ENCODE measurements at regions not wholly inside any gene's neighbourhood (a gene's known extent, or its start where the extent isn't known, plus 50 kb on each side); places are given as distances from the start of the nearest gene placed in this dataset.

- peaks cover 3% of the 10 kb centered on the region for H3K27me3 Mint-ChIP-seq (ENCODE audit: low read depth)
- ChIA-PET CTCF (no interaction called here), POLR2A (no interaction called here)
- H3K9me3 Mint-ChIP-seq, result peaks cover 28% of the 10 kb centered on the region
- H3K4me3 Mint-ChIP-seq, result no peak overlapping the region
- H3K27ac Mint-ChIP-seq, result no peak overlapping the region
- no peak for TF ChIP-seq CBFB (CRISPR knock-in tag; IDR thresholded peaks at IDR 0.05; ENCODE audit: low read depth)
- no peak for TF ChIP-seq ZNF121 (CRISPR knock-in tag; IDR thresholded peaks at IDR 0.05)
- TF ChIP-seq CTCF (IDR thresholded peaks at IDR 0.05), result no peak
- no peak for TF ChIP-seq USF2 (CRISPR knock-in tag; IDR thresholded peaks at IDR 0.05)
- TF ChIP-seq ELF4 (CRISPR knock-in tag; IDR thresholded peaks at IDR 0.05; ENCODE audit: low read depth), result no peak
- TF ChIP-seq ZNF423 (CRISPR knock-in tag; IDR thresholded peaks at IDR 0.05), result no peak
- no peak for TF ChIP-seq ZNF138 (CRISPR knock-in tag; conservative IDR thresholded peaks at IDR 0.05)
- TF ChIP-seq SOX15 (CRISPR knock-in tag; IDR thresholded peaks at IDR 0.05), result no peak
- no peak for TF ChIP-seq NR1H2 (CRISPR knock-in tag; IDR thresholded peaks at IDR 0.05)
- TF ChIP-seq NR3C1 (CRISPR knock-in tag; conservative IDR thresholded peaks at IDR 0.05; ENCODE audit: low read depth), result no peak
- TF ChIP-seq ZNF396 (CRISPR knock-in tag; IDR thresholded peaks at IDR 0.05; ENCODE audit: borderline replicate concordance), result no peak
- no peak for TF ChIP-seq GTF2I (CRISPR knock-in tag; conservative IDR thresholded peaks at IDR 0.05)
- TF ChIP-seq ZMAT4 (CRISPR knock-in tag; IDR thresholded peaks at IDR 0.05), result no peak
- TF ChIP-seq NFYB (CRISPR knock-in tag; conservative IDR thresholded peaks at IDR 0.05; ENCODE audit: low read depth), result no peak
- no peak for TF ChIP-seq RORB (CRISPR knock-in tag; IDR thresholded peaks at IDR 0.05)
- no peak for TF ChIP-seq NR2C2 (CRISPR knock-in tag; IDR thresholded peaks at IDR 0.05)
- DNase-seq (ENCODE audit: low spot score) (no peak), ATAC-seq (no peak)
- H3K36me3 Mint-ChIP-seq, result no peaks in the 10 kb centered on the region
- no peaks in the 10 kb centered on the region for H3K4me1 Mint-ChIP-seq
Observed at GRCh38 chr2:128452024-128452411, 133.3 kb upstream of the HS6ST1 start.

GRCh38 chr2:128452536-128453530 is 134.2 kb upstream of the HS6ST1 start:
- Mint-ChIP-seq H3K4me3 (no peak overlapping the region), H3K4me1 (no peaks in the 10 kb centered on the region), H3K27ac (no peak overlapping the region), H3K27me3 (ENCODE audit: low read depth) (peaks cover 3% of the 10 kb centered on the region), H3K9me3 (peaks cover 28% of the 10 kb centered on the region), H3K36me3 (no peaks in the 10 kb centered on the region)
- DNase-seq (ENCODE audit: low spot score), result no peak
- POLR2A ChIA-PET, result no interaction called here
- no peak for ATAC-seq
- CTCF ChIA-PET, result no interaction called here
- no peak for TF ChIP-seq USF2 (CRISPR knock-in tag; IDR thresholded peaks at IDR 0.05)
- TF ChIP-seq ZNF512 (CRISPR knock-in tag; IDR thresholded peaks at IDR 0.05; ENCODE audit: borderline replicate concordance), result no peak
- no peak for TF ChIP-seq ZNF138 (CRISPR knock-in tag; conservative IDR thresholded peaks at IDR 0.05)
- TF ChIP-seq FOXK1 (CRISPR knock-in tag; IDR thresholded peaks at IDR 0.05), result no peak
- no peak for TF ChIP-seq ATF1 (CRISPR knock-in tag; IDR thresholded peaks at IDR 0.05)
- TF ChIP-seq ZNF423 (CRISPR knock-in tag; IDR thresholded peaks at IDR 0.05), result no peak
- TF ChIP-seq CBFB (CRISPR knock-in tag; IDR thresholded peaks at IDR 0.05; ENCODE audit: low read depth), result no peak
- no peak for TF ChIP-seq PRDM15 (CRISPR knock-in tag; IDR thresholded peaks at IDR 0.05)
- TF ChIP-seq HMGXB4 (CRISPR knock-in tag; IDR thresholded peaks at IDR 0.05), result no peak
- TF ChIP-seq E2F1 (CRISPR knock-in tag; IDR thresholded peaks at IDR 0.05), result no peak
